GM21447 (cell line): ENCODE measurements at regions not wholly inside any gene's neighbourhood (a gene's known extent, or its start where the extent isn't known, plus 50 kb on each side); places are given as distances from the start of the nearest gene placed in this dataset.

Source experiments
- ATAC-seq: cut with Tn5 transposase; IDR thresholded peaks from one replicate; pipeline ENCODE4 v1.9.1; 2021; ENCODE audit not compliant: unreplicated experiment

DNA sequence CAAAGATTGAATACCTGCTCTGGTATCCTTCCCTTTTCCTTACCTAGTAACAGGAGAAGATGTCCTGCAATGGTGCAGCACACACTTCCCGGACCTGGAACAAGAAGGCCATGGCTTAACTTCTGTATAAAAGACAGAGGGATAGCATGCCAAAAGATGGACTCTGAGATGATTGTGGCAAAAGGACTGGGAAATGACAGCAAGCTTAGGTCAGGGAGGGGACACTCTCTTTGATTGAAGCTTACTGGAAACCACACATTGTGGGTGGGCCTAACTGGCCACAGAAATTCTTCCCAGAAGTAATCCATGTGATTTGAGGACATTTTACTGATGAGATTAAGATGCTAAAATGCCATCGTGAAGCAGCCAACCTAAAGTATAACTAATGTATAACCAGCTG, 71.0 kb upstream of the OTUD4 start:
- ATAC-seq: no peak

DNA sequence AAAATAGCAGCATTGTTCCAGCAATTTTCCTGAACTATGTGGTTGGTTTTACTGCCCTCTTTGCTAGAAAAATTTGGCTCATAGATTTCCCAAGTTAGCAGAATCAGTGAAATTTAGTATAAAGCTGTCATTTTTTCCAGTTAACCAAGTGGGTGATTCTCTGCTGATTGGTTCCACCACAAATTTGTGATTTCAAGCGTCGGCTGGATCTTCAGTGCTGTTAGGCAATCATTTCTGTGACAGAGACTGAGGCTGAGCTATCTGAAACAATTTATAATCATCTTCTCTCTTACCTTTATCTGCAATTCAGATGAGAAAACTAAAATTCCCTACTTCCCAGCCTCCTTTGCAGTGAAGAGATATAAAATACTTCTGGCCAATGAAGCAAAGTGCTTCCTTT, 68.6 kb upstream of the OTUD4 start:
- ATAC-seq: no peak

DNA sequence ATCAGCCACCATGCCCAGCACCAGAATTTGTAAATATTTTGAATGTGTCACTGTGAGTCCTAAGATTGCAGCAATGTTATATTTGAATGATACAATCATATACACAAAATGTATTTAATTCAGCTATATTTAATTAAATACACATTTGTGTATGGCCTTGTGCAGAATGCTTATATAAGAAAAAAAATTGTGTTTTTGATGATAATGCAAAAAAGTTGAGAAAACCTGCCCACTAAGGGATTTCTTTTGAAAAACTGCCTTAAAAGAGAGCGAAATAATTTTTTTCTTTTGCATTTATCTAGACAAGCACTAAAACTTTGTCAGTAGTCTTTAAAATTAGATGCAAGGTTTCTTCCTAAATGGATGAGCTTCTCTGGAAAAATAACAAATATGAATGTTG, 68.1 kb upstream of the OTUD4 start:
- ATAC-seq: no peak

DNA sequence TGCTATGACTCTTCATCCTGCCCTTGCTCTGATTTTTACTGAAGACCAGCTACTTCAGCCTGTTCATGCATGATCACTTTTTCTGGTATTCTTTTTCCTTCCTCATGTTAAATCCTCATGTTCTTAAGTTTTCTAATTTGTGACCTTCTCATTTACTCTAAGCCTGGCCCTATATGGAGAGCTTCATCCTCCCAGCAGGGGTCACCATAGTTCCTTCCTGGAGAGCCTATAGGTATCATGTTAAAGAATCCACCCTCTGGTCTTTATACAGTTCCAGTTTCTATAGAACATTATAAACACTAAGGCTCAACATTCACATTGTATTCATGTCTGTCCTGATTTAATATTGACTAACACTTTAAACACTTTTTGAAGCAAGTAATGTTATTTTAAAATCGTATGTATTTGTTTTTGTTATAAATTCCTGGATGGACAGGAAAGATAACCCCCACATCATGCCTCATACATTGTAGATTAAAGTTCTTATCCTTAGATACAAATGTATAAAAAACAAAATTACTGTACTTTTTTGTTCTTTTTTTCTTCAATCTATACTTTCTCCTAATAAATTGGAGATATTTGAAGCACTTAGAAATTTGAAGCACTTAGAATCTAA, 53.8 kb upstream of the OTUD4 start:
- ATAC-seq: peak; percentile 100

DNA sequence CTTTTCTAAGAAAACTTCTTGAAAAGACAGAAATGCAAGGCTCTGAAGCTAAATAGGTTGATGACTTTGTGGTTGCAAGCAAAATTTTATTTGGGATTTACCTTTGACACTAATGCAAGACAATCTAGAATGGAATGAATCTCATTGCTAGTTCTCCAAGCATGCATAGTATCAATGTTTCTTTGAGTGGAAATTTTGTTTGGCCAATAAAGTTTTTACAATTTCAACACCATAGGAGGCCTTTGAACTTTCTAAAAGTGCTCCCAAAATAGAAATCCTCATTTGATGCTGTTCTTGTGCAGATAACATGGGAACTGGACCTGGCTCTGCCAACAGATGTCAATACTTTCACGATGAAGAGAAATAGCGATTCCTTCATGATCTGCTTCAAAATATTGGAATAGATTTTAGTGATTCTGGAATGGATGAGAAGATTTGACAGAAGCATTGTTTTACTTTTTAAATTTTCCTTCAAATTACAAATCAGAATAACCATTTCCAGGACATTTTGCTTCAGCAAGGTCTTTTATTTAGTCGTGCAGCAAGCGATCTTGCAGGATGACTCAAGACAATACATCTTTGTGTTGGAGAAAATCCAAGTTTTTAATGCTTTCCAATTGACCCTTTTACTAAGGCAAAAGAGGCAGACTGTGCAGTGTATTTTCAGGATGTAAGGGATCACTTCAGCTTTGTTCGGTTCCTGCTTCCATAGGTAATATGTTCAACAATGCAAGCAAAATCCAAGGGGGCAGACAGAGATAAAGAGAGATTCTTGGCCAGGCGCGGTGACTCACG, 51.7 kb upstream of the OTUD4 start:
- ATAC-seq: no peak

DNA sequence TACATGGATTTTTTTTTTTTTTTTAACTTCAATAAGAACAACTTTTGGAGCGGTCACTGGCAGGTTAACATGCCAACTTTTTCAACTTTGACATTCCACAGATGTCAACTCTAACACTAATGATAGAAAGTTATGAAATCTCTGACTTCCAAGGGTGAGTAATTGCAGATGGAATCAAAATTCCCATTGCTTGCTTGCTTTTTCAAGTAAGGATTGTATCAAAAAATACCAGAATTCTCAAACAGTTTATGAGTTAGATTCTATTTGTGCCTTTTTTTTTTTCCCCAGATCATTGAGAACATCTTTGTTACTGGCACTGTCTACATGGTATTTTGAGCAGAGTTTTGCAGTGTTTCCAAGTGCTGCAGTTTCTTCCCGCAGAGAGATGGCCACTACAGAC, 50.3 kb upstream of the OTUD4 start:
- ATAC-seq: no peak
